ENCODE measurements at regions not wholly inside any gene's neighbourhood (a gene's known extent, or its start where the extent isn't known, plus 50 kb on each side); places are given as distances from the start of the nearest gene placed in this dataset.

DNA sequence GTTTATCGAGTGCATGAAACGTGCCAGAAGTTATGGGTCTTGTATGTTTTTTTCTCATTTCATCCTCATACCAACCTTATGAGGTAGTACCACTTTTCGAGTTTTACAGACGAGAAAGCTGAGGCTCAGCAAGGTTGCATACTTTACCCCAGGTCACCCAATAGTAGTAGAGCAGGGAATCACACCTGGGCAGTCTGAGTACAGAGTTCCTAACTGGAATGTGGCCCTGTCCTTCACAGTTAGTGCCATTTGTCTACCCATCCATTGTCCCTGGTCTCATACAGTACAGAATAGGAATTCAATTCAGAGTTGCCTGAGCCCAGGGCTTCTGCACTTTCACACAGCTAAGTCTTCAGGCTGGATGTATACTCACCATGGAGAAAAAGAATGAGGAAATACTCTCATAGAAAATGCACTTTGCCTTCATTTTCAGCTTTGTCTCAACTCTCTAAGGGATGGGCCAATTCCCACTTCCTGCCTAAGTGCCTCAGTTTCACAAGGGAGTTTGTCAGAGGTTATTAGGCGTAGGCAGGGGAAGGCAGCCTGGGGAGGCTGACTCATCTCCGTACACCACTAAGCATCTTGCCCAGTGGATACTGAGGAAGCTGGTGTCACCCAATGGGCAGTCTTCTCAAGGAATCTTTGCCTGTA is 93.2 kb downstream of the TMEM212 start:
- TF ChIP-seq POLR2A (IDR thresholded peaks at IDR 0.05; ENCODE audit: low read length) (no peak), GATA1 (IDR thresholded peaks at IDR 0.05; ENCODE audit: low read depth, low read length) (no peak)

Data from erythroblast (primary cell).